SK-N-MC (cell line): ENCODE measurements at regions not wholly inside any gene's neighbourhood (a gene's known extent, or its start where the extent isn't known, plus 50 kb on each side); places are given as distances from the start of the nearest gene placed in this dataset.

ENCODE experiments used
- DNase-seq: peaks from one replicate; pipeline ENCODE4 v3.0.0-alpha.2; 2011; ENCODE audit warnings: low read depth, low spot score
- H3K27ac ChIP-seq: fragments of 200-600 bp; sonication (generic); 2 replicates; pipeline ENCODE4 v1.5.1; 2016; ENCODE audit warnings: mixed run types
- H3K36me3 ChIP-seq: fragments of 200-600 bp; sonication (generic); 2 replicates; pipeline ENCODE4 v1.6.1; 2017; ENCODE audit warnings: antibody characterized with exemption, low read length, mixed read lengths; ENCODE audit not compliant: insufficient read depth
- H3K4me3 ChIP-seq: fragments of 200-600 bp; sonication (generic); 2 replicates; pipeline ENCODE4 v1.5.1; 2016
- H3K9ac ChIP-seq: fragments of 200-600 bp; sonication (generic); 2 replicates; pipeline ENCODE4 v1.8.0; 2017; ENCODE audit warnings: mixed run types, mixed read lengths; ENCODE audit not compliant: insufficient read length
- H3K9me3 ChIP-seq: fragments of 200-600 bp; sonication (generic); 2 replicates; pipeline ENCODE4 v1.6.1; 2017; ENCODE audit warnings: low read depth, mild to moderate bottlenecking, antibody characterized with exemption, low read length, moderate library complexity, mixed read lengths
- EZH2 ChIP-seq: fragments of 200-600 bp; sonication (generic); IDR thresholded peaks from one replicate; pipeline ENCODE4 v1.6.1; 2017; ENCODE audit warnings: antibody characterized with exemption
- FOXP2 ChIP-seq: optimal IDR thresholded peaks from 2 replicates; pipeline ENCODE3; 2011; ENCODE audit warnings: mild to moderate bottlenecking, moderate library complexity; ENCODE audit not compliant: insufficient read depth; ENCODE audit errors: extremely low read length, control extremely low read depth
- POLR2AphosphoS5 ChIP-seq: IDR thresholded peaks from 2 replicates; pipeline ENCODE4 v1.6.1; 2012; ENCODE audit warnings: mild to moderate bottlenecking, low read depth, low read length, borderline replicate concordance

DNA sequence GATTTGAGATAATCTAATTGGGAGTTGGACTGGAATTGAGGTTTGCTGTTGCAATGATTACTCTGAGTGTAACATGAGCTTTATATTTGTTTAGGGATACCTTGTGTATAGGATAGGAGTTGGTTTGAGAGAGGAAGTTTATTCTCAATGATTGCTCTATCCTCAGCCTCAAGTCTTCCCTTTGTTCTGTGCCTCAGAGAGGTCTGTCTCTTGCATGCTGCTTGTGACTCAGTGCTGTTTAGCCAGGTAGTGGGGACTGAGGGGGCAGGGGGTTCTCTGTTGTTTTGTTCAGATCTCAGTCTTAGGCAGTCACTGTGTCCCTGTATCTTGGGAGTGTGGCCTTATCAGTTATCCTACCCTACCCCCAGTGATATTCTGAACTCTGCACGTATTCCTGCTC is 192.1 kb downstream of the SPATA31D1 start:
- no peak overlapping the region for H3K4me3 ChIP-seq
- no peaks in the 10 kb centered on the region for H3K36me3 ChIP-seq
- DNase-seq = no peak
- no peak for TF ChIP-seq EZH2
- TF ChIP-seq FOXP2 = no peak
- no peak for TF ChIP-seq POLR2AphosphoS5
- no peaks in the 10 kb centered on the region for H3K9me3 ChIP-seq
- no peak overlapping the region for H3K9ac ChIP-seq
- H3K27ac ChIP-seq = no peak overlapping the region

DNA sequence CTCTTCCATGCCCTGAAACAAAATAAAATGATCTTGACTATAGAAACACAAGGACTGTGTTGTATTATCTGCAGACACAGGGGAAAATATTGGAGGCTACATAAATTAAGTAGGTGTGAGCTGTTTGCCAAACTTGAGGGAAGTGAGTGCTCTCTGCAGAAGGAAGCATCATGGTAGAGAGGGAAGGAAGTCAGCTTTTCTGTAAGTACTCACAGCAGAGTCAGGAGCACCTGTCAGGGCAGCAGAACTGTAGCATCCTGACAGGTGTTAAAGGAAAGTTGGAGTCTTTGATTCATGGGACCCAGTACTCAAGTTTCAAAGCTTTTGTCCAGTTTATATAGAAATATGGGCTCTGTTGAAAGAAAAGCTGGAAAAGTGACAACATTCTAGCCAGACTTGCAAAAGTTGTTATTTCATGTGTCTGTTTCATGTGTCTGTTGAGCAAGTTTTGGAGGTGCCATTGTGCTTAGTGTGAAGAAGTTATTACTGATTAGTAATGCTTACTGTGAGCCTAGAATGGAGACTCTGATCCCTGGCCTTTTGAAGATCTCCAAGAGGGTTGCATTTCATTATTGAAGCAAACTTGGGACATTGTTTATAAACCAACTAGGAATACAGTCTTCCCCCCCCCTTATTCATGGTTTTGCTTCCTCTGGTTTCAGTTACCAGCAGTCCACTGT is 194.7 kb downstream of the SPATA31D1 start:
- no peak for DNase-seq
- Histone ChIP-seq H3K9ac (no peak overlapping the region), H3K27ac (no peak overlapping the region), H3K9me3 (no peaks in the 10 kb centered on the region), H3K4me3 (no peak overlapping the region), H3K36me3 (no peaks in the 10 kb centered on the region)
- TF ChIP-seq POLR2AphosphoS5 = no peak
- TF ChIP-seq EZH2 = no peak
- TF ChIP-seq FOXP2 = no peak

DNA sequence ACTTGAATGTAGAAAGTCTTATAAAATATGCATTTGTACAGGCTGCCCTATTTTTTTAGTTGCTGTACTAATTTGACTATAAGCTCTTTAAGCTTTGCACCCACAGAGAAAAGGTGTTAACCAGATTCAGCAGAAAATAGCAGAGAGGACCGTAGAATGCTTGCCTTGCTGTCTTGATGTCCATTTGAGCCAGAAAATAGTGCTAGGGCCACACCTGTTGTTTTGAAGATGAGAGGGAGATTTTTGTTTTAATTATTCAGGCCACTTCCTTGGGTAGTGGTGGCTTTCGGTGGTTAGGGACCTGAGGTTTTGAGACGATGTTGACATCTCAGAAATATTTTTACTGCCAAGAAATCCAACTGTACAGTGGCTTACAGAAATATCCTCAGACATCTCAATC is 196.0 kb downstream of the SPATA31D1 start:
- no peaks in the 10 kb centered on the region for H3K9me3 ChIP-seq
- DNase-seq = no peak
- TF ChIP-seq POLR2AphosphoS5 (no peak), FOXP2 (no peak), EZH2 (no peak)
- H3K4me3 ChIP-seq = no peak overlapping the region
- no peaks in the 10 kb centered on the region for H3K36me3 ChIP-seq
- no peak overlapping the region for H3K9ac ChIP-seq
- no peak overlapping the region for H3K27ac ChIP-seq

DNA sequence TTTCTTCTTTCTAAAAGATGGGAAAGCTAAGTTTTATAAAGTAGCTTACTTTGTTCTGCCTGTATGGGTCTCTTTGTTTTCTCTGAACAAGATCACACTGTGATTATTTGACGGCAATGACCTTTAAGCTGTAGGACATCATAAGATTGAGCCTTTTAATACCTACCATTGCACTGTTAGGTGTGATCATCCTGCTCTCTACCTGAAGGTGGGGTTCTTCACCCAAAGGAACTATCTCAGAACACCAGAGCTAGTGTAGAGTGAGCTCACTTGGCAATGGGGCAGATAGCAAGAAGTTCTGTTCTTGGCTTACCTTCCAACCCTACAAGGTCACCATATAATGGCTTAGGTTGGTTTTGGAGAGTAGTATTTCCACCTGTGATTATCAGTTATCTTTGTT is 200.2 kb downstream of the SPATA31D1 start:
- H3K9ac ChIP-seq = no peak overlapping the region
- no peaks in the 10 kb centered on the region for H3K36me3 ChIP-seq
- H3K9me3 ChIP-seq = no peaks in the 10 kb centered on the region
- H3K4me3 ChIP-seq = no peak overlapping the region
- no peak for TF ChIP-seq FOXP2
- TF ChIP-seq POLR2AphosphoS5 = no peak
- no peak for TF ChIP-seq EZH2
- H3K27ac ChIP-seq = no peak overlapping the region
- no peak for DNase-seq

DNA sequence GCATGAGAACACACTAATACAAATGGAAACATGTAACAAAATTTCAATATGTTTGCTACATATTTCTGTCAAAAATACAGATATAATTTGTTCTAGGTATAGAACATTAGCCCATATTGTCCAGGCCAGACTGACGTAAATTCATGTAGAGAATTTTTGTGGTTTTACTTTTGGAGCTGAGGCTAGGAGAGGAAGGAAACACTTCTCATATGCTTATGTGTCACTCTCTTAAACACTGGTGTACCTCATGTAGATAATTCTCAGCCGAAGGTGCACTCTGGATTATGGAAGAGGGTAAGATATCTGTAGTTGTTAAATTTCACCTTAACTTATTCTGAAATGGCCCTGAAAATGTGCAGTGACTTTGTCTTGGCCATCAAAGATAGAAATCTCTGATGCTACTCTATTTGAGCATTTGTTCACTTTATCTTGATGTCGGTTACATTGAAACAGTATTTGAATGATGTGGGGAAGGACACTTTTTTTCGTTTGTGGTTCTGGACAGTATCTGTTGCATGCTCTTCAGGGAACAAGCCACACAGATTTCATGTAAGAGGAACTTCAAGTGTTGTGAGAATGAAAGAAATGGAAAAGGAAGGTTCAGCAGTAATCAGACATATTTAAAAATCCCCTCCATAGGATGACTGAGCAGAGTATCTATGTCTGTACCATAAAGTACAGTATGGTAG is 202.7 kb downstream of the SPATA31D1 start:
- Histone ChIP-seq H3K9ac (no peak overlapping the region), H3K36me3 (no peaks in the 10 kb centered on the region), H3K9me3 (no peaks in the 10 kb centered on the region), H3K27ac (no peak overlapping the region), H3K4me3 (no peak overlapping the region)
- TF ChIP-seq FOXP2 = no peak
- no peak for TF ChIP-seq POLR2AphosphoS5
- no peak for TF ChIP-seq EZH2
- no peak for DNase-seq

DNA sequence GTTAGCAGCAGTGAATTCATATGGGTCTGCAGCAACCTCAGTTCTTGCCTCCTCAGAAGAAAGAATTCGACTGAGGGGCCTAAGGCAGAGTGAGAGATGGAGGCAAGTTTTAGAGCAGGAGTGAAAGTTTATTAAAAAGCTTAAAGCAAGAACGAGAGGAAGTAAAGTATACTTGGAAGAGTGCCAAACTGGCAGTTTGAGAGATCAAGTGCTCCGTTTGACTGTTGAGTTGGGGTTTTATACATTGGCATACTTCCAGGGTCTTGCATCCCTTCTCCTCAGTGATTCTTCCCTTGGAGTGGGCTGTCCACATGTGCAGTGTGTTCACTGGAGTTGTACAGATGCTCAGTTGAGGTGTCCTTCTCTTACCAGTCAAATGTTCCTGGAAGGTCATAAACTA is 203.6 kb downstream of the SPATA31D1 start:
- TF ChIP-seq FOXP2 (no peak), EZH2 (no peak), POLR2AphosphoS5 (no peak)
- DNase-seq = no peak
- H3K27ac ChIP-seq = no peak overlapping the region
- no peak overlapping the region for H3K9ac ChIP-seq
- no peaks in the 10 kb centered on the region for H3K36me3 ChIP-seq
- H3K9me3 ChIP-seq = no peaks in the 10 kb centered on the region
- no peak overlapping the region for H3K4me3 ChIP-seq

DNA sequence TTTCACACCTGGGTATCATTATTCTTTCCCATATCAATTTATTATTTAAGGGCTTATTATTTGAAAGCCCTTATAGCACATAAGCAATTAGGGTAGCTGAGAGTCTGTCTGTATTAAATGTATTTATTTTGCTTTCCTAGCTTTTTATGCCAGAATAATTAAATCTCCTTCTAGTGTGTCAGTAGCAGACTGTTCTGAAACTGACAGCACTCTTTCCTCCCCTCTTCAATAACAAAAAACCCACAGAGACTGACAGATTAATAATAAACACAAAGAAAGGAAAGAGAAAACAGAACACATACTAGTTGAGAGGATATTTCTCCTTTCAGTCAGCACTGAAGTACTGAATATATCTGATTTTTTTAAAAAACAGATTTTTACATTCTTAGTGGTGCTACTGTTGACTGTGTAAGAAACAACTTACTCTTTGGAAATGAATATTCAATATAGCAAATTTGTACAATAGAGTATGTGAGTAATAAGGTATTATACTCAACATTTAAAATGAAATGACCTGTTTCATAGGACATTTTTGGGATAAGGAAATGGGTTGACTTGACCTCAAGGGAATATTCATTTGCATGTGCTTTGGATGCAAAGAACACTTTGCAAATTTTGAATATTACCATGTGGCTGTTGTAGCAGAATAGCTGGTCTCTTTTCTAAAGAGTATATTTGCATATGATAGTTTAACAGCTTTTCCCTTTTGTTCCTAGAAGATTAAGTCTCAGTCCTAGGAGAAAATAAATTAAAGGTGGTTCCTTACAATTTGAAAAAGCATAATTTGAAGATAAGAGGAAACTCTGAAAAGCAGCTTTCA is 208.3 kb downstream of the SPATA31D1 start:
- Histone ChIP-seq H3K36me3 (no peaks in the 10 kb centered on the region), H3K4me3 (no peak overlapping the region), H3K9ac (no peak overlapping the region), H3K27ac (no peak overlapping the region), H3K9me3 (no peaks in the 10 kb centered on the region)
- TF ChIP-seq FOXP2 = no peak
- no peak for DNase-seq

DNA sequence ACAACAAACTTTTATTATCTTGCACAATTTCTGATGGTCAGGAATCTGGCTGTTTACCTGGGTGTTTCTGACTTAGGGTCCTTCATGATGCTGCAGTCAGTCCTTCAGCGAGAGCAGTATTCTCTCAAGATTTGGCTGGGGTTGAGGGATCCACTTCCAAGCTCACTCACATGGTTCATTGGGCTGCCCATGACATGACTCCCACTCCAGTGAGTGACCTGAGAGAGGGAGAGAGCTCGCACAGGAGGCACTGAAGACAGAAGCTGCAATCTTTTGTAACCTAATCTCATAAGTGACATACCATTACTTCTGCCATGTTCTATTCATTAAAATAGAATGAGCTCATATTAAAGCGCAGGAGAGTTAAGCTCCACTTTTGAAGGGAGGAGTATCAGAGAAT is 212.6 kb downstream of the SPATA31D1 start:
- Histone ChIP-seq H3K36me3 (no peaks in the 10 kb centered on the region), H3K27ac (no peak overlapping the region), H3K4me3 (no peak overlapping the region), H3K9ac (no peak overlapping the region), H3K9me3 (no peaks in the 10 kb centered on the region)
- no peak for DNase-seq
- TF ChIP-seq POLR2AphosphoS5 (no peak), EZH2 (no peak), FOXP2 (no peak)

DNA sequence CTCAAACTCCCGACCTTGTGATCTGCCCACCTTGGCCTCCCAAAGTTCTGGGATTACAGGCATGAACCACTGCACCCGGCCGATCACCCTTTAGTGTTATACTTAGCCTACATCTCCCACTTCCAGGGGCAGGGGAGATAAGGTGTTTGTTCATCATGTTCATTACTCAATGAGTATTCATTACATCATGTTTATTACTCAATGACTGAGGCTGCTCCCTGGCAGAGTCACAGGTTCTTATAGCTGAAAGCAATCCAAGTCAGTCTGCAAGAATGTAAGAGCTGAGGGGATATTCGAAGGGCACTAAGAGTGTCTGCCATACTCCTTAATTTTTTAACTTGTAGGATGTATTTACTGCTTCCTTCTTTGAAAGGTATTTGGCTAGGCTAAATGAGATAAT is 214.2 kb downstream of the SPATA31D1 start:
- Histone ChIP-seq H3K4me3 (no peak overlapping the region), H3K27ac (no peak overlapping the region), H3K9me3 (no peaks in the 10 kb centered on the region), H3K9ac (no peak overlapping the region), H3K36me3 (no peaks in the 10 kb centered on the region)
- TF ChIP-seq FOXP2 (no peak), EZH2 (no peak), POLR2AphosphoS5 (no peak)
- DNase-seq = no peak
